ENCODE measurements at regions not wholly inside any gene's neighbourhood (a gene's known extent, or its start where the extent isn't known, plus 50 kb on each side); places are given as distances from the start of the nearest gene placed in this dataset.
"Not testable (repeated sequence)": the region's sequence is repeated elsewhere in the genome, so short reads cannot be mapped to it uniquely, and the experiment has no call there.

DNA sequence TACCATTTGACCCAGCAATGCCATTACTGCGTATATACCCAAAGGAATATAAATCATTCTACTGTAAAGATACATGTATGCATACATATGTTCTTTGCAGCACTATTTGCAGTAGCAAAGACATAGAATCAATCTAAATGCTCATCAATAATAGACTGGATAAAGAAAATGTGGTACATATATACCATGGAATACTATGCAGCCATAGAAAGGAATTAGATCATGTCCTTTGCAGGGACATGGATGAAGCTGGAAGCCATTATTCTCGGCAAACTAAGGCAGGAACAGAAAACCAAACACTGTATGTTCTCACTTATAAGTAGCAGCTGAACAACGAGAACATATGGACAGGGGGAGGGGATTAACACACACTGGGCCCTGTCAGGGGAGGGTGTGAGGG lies 54.8 kb upstream of the ZNF30 start:
- DNase-seq; ATAC-seq; intact Hi-C loops (cut with DNase I): not testable (repeated sequence)

DNA sequence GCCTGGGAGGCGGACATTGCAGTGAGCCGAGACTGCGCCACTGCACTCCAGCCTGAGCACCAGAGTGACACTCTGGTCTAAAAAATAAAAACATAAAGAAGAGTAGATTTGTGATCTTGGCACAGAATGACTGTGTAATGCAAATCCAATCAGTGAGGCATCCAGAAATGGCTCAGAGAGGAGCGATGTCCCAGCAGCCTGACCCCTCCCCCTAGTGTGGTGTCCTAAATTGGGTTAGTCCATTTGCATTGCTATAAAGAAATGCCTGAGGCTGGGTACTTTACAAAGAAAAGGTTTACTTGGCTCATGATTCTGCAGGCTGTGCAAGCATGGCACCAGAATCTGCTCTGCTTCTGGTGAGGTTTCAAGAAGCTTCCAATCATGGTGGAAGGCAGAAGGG lies 59.1 kb upstream of the ZNF30 start:
- no peak for ATAC-seq
- DNase-seq: no peak
- intact Hi-C loops (cut with DNase I): no loop called here

DNA sequence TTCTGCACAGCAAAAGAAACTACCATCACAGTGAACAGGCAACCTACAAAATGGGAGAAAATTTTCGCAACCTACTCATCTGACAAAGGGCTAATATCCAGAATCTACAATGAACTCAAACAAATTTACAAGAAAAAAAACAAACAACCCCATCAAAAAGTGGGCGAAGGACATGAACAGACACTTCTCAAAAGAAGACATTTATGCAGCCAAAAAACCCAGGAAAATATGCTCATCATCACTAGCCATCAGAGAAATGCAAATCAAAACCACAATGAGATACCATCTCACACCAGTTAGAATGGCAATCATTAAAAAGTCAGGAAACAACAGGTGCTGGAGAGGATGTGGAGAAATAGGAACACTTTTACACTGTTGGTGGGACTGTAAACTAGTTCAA lies 61.5 kb upstream of the ZNF30 start:
- intact Hi-C loops (cut with DNase I); ATAC-seq: not testable (repeated sequence)

GRCh38 chr19:34859823-34860736 lies 66.6 kb upstream of the ZNF30 start:
- intact Hi-C loops (cut with DNase I); DNase-seq: not testable (repeated sequence)
- peak in 1 of 2 donors; percentile 38 for ATAC-seq

More for the DNA sequence above, 61.5 kb upstream of the ZNF30 start:
- DNase-seq: not testable (repeated sequence)

DNA sequence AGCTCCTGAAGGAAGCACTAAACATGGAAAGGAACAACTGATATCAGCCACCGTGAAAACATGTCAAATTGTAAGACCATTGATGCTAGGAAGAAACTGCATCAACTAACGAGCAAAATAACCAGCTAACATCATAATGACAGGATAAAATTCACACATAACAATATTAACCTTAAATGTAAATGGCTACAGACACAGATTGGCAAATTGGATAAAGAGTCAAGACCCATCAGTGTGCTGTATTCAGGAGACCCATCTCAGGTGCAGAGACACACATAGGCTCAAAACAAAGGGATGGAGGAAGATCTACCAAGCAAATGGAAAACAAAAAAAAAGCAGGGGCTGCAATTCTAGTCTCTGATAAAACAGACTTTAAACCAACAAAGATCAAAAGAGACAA lies 67.4 kb upstream of the ZNF30 start:
- DNase-seq; intact Hi-C loops (cut with DNase I); ATAC-seq: not testable (repeated sequence)

DNA sequence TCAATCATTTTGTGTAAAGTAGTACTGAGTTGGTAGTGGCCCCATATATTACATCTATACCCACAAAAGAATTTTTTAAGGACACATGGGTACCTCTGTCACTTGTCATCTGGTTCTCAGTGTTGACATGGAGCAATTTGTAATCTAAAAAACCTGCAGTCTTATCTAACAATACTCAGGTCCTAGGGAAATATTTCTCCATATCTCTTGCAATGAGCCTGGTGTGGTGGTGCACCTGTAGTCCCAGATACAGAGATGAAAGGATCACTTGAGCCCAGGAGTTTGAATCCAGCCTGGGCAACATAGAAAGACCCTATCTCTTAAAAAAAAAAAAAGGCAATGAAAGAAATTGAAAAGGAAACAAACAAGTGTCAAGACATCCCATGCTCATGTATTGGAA lies 70.7 kb upstream of the ZNF30 start:
- DNase-seq: no peak
- intact Hi-C loops (cut with DNase I): no loop called here
- no peak for ATAC-seq

DNA sequence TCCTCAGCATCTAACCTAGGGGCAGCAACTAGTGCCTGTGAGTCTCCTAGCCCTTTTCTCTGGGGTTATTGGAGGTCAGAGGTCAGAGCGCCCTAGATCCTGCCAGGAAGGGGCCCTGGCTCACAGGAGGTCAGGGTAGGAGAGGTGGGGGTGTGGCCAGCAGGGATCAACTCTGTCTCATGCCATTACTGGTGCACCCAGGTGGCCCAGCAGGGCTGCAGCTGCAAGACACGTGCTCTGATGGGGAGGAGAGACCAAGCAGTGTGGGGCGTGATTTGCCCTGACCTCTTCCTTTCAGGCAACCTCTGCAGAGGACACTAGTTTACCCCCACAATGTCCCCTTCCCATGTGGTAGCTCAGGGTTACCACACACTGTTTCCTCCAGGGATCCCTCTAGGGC lies 73.3 kb upstream of the ZNF30 start:
- ATAC-seq: no peak
- intact Hi-C loops (cut with DNase I): no loop called here
- no peak for DNase-seq

DNA sequence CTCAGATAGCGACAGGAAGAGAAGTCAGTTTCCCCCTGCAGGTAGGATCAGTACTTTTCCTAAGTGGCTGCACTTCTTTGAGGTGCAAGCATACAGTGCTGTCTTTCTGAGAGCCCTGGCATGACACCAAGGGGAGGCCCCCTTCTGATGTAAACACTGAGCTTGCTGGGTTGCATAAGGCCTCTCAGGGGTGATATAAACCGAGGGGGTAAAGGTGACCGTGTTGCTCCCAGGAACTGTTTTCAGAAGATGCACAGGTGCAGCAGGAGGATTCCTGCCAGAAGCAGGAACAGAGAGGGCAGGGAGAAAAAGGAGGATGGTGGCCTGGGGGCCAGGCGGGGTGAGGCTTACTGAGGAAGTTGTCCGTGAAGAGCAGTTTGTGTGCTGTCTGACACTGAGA lies 74.0 kb upstream of the ZNF30 start:
- no peak for DNase-seq
- intact Hi-C loops (cut with DNase I): no loop called here

GRCh38 chr19:34851277-34851804 lies 75.4 kb upstream of the ZNF30 start:
- intact Hi-C loops (cut with DNase I): no loop called here

More for the DNA sequence above, 74.0 kb upstream of the ZNF30 start:
- no peak for ATAC-seq

GRCh38 chr19:34847393-34847792 lies 74.4 kb upstream of the ZNF599 start:
- ATAC-seq (no peak), DNase-seq (no peak)
- intact Hi-C loops (cut with DNase I): no loop called here

More at GRCh38 chr19:34851277-34851804, 75.4 kb upstream of the ZNF30 start:
- ATAC-seq: no peak
- DNase-seq: no peak

DNA sequence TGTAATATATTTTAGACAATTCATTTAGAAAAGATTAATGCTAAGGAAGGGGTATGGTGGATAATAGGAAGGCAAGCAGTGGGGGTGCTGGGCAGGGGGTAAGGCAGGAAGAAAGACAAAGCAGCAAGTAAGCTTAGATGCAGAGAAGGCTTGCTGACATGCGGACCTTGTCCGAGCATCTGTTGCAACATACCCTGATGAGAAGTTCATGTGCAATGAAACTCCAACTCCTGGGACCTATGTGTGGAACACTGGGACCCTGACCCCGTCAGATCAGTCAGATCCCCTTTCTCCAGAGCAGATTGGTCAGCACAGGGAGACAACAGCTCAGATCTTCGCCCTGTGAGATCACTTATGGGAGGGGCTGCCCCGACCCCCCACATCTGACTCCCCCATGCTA lies 71.3 kb upstream of the ZNF599 start:
- intact Hi-C loops (cut with DNase I): no loop called here
- ATAC-seq (no peak), DNase-seq (no peak)

GRCh38 chr19:34841780-34842179 lies 68.8 kb upstream of the ZNF599 start:
- DNase-seq (no peak), ATAC-seq (no peak)
- intact Hi-C loops (cut with DNase I): no loop called here

DNA sequence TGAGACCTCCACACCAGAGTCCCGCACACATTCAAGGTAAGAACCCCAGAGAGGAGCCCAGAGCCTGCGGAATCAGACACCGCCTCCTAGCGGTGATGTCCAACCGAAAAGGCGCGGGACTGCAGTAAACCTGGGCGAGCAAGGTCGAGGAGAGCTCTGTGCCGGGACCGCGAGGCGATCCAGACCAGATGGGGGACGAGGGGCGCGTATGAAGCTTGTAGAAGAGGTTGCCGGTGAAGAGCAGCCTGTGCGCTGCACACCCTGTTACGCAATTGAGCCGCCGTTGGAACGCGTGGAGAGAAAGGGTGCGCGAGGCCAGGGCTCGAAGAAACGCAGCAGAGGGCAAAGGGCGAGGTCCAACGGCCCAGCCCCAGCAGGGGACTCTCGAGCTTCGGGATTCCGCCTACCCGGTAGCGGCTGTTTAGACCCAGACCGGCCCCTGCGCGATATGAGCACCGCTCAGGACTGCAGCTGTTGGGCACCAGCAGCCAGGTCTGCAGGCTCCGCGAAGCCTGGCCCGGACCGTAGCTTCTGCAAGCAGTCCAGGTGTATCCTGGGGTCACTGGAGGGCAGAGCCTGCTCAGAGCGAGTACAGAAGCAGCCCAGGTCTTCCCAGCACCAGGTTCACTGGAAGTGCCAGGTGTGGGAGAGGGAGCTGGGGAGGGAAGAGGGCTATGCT lies 65.9 kb upstream of the ZNF599 start:
- ATAC-seq: peak in 1 of 2 donors; percentile 55
- intact Hi-C loops (cut with DNase I): no loop called here
- peak; percentile 44 for DNase-seq

DNA sequence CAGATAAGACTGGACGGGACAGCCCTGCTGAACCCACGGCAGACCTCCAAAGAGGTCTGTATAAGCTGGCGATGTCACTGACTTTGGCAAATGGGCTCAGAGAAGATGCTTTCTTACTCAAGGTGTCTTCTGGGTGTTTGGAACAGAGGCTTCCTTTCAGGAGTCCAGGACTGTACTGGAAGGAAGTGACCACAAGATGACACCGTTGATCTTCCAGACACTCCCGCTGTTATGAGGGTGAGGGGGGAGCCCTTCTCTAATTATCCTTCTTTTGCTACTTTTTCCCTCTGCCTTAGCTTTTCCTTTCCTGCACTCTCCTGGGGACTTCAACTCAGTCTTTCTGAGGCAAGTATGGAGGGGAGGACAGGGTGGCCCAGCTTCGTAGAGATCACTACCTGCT lies 65.2 kb upstream of the ZNF599 start:
- ATAC-seq (peak; percentile 54 to 59), DNase-seq (no peak)
- intact Hi-C loops (cut with DNase I): no loop called here

- peak; percentile 89 to 91 for ATAC-seq
- intact Hi-C loops (cut with DNase I): no loop called here
- peak; percentile 78 for DNase-seq
These were observed 64.2 kb upstream of the ZNF599 start for GRCh38 chr19:34837262-34837661.

- ATAC-seq: no peak
- DNase-seq: no peak
- intact Hi-C loops (cut with DNase I): no loop called here
These were observed 62.8 kb upstream of the ZNF599 start for GRCh38 chr19:34835631-34836351.

DNA sequence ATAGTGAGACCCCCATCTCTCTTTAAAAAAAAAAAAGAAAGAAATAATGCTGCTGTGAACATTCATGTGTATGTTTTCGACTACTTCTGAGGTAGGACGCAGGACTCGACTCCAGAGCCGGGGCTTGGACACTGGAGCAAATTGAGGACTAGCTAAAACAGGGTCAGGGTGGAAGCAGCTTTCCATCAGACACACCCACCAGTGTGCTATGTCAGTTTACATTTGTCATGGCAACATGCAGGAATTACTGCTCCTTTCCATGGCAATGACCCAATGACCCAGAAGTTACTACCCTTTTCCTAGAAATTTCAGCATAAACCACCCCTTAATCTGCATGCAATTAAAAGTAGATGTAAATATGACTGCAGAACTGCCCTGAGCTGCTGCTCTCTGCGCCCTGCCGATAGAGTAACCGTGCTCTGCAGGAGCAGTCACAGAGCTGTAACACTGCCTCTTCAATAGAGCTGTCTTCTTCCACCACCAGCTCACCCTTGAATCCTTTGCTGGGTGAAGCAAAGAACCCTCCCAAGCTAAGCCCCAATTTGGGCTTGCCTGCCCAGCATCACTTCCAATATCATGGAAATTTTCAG lies 61.6 kb upstream of the ZNF599 start:
- DNase-seq: no peak
- ATAC-seq: no peak
- intact Hi-C loops (cut with DNase I): no loop called here

DNA sequence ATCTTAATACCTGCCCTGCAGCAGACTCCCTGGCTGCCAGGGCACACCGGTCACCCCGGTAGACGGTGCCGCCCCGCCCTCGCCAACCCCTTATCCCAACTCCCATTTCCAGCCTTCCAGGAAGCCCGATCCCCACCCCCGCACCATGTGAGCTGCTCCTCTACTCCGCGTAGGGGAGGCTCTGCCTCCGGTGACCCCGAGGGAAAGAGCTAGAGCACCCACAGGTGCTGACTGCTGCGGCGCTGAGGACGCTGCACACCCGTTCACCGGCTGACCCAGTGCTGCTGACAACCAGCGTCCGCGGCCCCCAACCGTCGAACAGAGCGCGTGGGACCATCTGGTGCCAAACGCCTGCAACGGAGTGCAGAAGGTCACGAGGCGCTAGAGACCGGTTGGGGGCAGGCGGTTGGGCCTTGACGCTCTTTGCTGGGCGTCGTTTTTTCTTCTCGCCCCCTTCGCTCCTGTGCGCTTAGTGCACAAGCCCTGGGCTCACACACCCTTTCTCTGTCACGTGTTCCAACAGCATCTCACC lies 59.6 kb upstream of the ZNF599 start:
- DNase-seq (no peak), ATAC-seq (no peak)
- intact Hi-C loops (cut with DNase I): no loop called here

DNA sequence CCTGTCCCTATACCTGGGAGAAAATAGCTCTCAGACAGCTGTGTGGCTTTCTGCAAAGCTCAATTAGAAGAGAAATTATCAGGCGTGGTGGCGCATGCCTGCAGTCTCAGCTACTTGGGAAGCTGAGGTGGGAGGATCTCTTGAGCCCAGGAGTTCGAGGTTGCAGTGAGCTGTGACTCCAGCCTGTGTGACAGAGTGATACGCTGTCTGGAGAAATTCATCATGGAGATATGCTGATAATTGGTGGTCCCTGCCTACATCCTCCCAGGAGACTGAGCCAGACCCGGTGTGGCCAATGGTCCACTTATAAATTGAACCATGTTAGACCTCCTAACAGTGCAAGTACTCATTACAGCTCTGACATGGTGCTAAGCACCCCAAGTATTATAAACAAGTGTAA lies 58.7 kb upstream of the ZNF599 start:
- ATAC-seq (no peak), DNase-seq (no peak)
- intact Hi-C loops (cut with DNase I): no loop called here

All from left cardiac atrium (tissue), 4 donors.